Spleen (tissue), 11 donors: ENCODE measurements at regions not wholly inside any gene's neighbourhood (a gene's known extent, or its start where the extent isn't known, plus 50 kb on each side); places are given as distances from the start of the nearest gene placed in this dataset.

ENCODE experiments used
- DNase-seq: peaks from one replicate; pipeline ENCODE4 v3.0.0-alpha.2; 2020
- H3K27ac ChIP-seq, 8 donors: fragments of 200-600 bp; sonication (generic) in 7 of 8; 1 replicate in 4 of 8; 2 replicates in 4 of 8; pipeline versions ENCODE4 v1.5.0 to v1.8.0; 2016 to 2021; ENCODE audit warnings: inconsistent platforms in 4 of 8, mild to moderate bottlenecking in 4 of 8, moderate library complexity in 1 of 8
- H3K27me3 ChIP-seq, 7 donors: fragments of 200-600 bp; sonication (generic) in 6 of 7; replicated peaks in 1 of 7; 1 replicate in 4 of 7; 2 replicates in 3 of 7; pipeline versions ENCODE4 v1.5.0 to v1.8.0; 2016 to 2021; ENCODE audit warnings: inconsistent platforms in 3 of 7, mild to moderate bottlenecking in 1 of 7
- H3K36me3 ChIP-seq, 6 donors: fragments of 200-600 bp; sonication (generic) in 5 of 6; 1 replicate in 4 of 6; 2 replicates in 2 of 6; pipeline versions ENCODE4 v1.5.0 to v1.8.0; 2016 to 2021; ENCODE audit warnings: inconsistent platforms in 2 of 6
- H3K4me1 ChIP-seq, 6 donors: fragments of 200-600 bp; sonication (generic) in 5 of 6; 1 replicate in 3 of 6; 2 replicates in 3 of 6; pipeline versions ENCODE4 v1.5.0 to v1.8.0; 2016 to 2021; ENCODE audit warnings: inconsistent platforms in 3 of 6
- H3K4me3 ChIP-seq, 8 donors: fragments of 200-600 bp; sonication (generic) in 7 of 8; 1 replicate in 4 of 8; 2 replicates in 4 of 8; pipeline versions ENCODE4 v1.5.0 to v1.8.0; 2016 to 2021; ENCODE audit warnings: inconsistent platforms in 4 of 8, mild to moderate bottlenecking in 4 of 8, moderate library complexity in 2 of 8
- H3K9me3 ChIP-seq, 8 donors: fragments of 200-600 bp; sonication (generic) in 7 of 8; 1 replicate in 4 of 8; 2 replicates in 4 of 8; pipeline versions ENCODE4 v1.5.0 to v1.8.0; 2016 to 2021; ENCODE audit warnings: inconsistent platforms in 4 of 8
- POLR2A ChIP-seq, 3 donors: fragments of 450-650 bp; IDR thresholded peaks; one replicate each; pipeline ENCODE4 v1.5.1; 2017; ENCODE audit warnings: antibody characterized with exemption in 3 of 3, mild to moderate bottlenecking in 1 of 3
- POLR2AphosphoS5 ChIP-seq, 3 donors: sonication (generic); formaldehyde crosslinking; IDR thresholded peaks; one replicate each; pipeline ENCODE4 v1.5.1; 2017; ENCODE audit warnings: antibody characterized with exemption in 3 of 3
- WGBS, 5 donors: extraction: QIAGEN DNeasy Blood & Tissue Kit in 3 of 5; methylation state at CpG; one replicate each; pipeline versions ENCODE4 v1.1.5 to v1.1.7; 2013 to 2018; 5-methylcytosine and 5-hydroxymethylcytosine counted together
- intact Hi-C: fragments of 100-400 bp; cut with DNase I; formaldehyde crosslinking; loops from one replicate; pipeline ENCODE4 v1.15.0; 2023; ENCODE audit warnings: low total_unique reads
- TF ChIP-seq, protein P1 (sequence below), 11 experiments: fragments of 200-600 bp in 7 of 11; fragments of 450-650 bp in 4 of 11; sonication (generic) in 4 of 11; IDR thresholded peaks in 8 of 11; conservative IDR thresholded peaks in 3 of 11; 1 replicate in 7 of 11; 2 replicates in 4 of 11; pipeline versions ENCODE4 v1.4.0 to v1.8.0; 2016 to 2021; ENCODE audit warnings: antibody characterized with exemption in 11 of 11, inconsistent platforms in 4 of 11, mild to moderate bottlenecking in 1 of 11
- donor health status: healthy with polysubstance abuse.
- donor health status: DM: no; HTN: no; CAD: no; lungs with moderate emphysema.
- donor health status: DM: no; HTN: no; CAD: no.
- donor health status: Bipolar disorder and iron deficiency.
- donor health status: healthy.
- donor health status: DM: no; HTN: no; CAD: no.
- donor health status: DM: yes; HTN: yes; CAD: no.

DNA sequence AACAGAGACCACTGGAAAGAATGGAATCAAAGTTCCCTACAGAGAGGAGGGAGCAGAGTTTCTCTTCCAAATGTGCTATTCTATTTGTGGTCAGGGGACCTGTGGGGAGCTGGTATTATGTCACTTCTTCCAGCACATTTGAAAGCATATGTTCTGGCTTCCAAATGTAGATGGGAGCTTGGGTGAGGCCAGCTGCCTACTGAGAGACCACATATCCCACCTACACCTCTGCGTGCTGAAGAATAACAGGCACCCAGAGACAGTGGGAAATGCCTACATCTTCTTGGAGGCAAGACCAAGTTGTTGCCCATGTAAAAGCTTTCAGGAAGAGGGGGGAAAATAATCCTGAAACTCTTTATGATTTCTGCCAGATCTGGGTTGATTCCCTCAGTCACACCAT is 286.8 kb upstream of the UMPS start:
- no peak overlapping the region for H3K4me3 ChIP-seq
- H3K27me3 ChIP-seq, result no peaks in the 10 kb centered on the region
- H3K27ac ChIP-seq, result no peak overlapping the region
- intact Hi-C loops, result no loop called here
- H3K9me3 ChIP-seq, result no peaks in the 10 kb centered on the region
- TF ChIP-seq POLR2A (IDR thresholded peaks at IDR 0.05) (no peak), POLR2AphosphoS5 (IDR thresholded peaks at IDR 0.05) (no peak)
- TF ChIP-seq, protein P1, sequence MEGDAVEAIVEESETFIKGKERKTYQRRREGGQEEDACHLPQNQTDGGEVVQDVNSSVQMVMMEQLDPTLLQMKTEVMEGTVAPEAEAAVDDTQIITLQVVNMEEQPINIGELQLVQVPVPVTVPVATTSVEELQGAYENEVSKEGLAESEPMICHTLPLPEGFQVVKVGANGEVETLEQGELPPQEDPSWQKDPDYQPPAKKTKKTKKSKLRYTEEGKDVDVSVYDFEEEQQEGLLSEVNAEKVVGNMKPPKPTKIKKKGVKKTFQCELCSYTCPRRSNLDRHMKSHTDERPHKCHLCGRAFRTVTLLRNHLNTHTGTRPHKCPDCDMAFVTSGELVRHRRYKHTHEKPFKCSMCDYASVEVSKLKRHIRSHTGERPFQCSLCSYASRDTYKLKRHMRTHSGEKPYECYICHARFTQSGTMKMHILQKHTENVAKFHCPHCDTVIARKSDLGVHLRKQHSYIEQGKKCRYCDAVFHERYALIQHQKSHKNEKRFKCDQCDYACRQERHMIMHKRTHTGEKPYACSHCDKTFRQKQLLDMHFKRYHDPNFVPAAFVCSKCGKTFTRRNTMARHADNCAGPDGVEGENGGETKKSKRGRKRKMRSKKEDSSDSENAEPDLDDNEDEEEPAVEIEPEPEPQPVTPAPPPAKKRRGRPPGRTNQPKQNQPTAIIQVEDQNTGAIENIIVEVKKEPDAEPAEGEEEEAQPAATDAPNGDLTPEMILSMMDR (IDR thresholded peaks at IDR 0.05 in 8 of 11, conservative IDR thresholded peaks at IDR 0.05 in 3 of 11), result no peak
- DNase-seq, result no peak
- no peaks in the 10 kb centered on the region for H3K4me1 ChIP-seq
- WGBS, 5 donors, result 90 to 100% (median 100%) methylated on average over 1 of the region's 1 CpG
- H3K36me3 ChIP-seq, result peaks cover 0 to 85% (median 5%) of the 10 kb centered on the region in 6 donors

DNA sequence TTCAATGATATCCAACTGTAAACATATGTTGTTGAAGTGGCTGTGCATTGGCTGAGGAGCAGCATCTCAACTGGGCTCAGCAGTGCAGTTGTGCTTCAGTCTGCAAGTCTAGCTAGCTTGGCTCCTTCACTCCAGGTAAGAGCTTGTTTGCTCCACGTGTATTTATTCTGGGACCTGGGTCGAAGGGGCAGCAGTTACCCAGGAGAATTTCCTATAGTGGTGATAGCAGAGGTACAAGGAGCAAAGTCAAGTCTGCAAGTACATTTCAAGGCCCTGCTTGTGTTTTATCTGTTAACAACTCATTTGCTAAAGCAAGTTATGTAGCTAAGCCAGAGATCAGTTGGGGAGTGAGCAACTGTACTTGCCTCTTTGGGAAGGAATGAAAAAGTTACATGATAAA is 286.2 kb upstream of the UMPS start:
- TF ChIP-seq, protein P1 (IDR thresholded peaks at IDR 0.05 in 8 of 11, conservative IDR thresholded peaks at IDR 0.05 in 3 of 11), result no peak
- TF ChIP-seq POLR2AphosphoS5 (IDR thresholded peaks at IDR 0.05), result no peak
- no peak for TF ChIP-seq POLR2A (IDR thresholded peaks at IDR 0.05)
- intact Hi-C loops, result no loop called here
- Histone ChIP-seq H3K4me3 (no peak overlapping the region), H3K27ac (no peak overlapping the region), H3K27me3 (no peaks in the 10 kb centered on the region), H3K4me1 (no peaks in the 10 kb centered on the region), H3K36me3 (peaks cover 0 to 84% (median 5%) of the 10 kb centered on the region in 6 donors), H3K9me3 (no peaks in the 10 kb centered on the region)
- WGBS, 5 donors, result 79 to 85% (median 83%) methylated on average over 2 of the region's 2 CpGs
- DNase-seq, result no peak

DNA sequence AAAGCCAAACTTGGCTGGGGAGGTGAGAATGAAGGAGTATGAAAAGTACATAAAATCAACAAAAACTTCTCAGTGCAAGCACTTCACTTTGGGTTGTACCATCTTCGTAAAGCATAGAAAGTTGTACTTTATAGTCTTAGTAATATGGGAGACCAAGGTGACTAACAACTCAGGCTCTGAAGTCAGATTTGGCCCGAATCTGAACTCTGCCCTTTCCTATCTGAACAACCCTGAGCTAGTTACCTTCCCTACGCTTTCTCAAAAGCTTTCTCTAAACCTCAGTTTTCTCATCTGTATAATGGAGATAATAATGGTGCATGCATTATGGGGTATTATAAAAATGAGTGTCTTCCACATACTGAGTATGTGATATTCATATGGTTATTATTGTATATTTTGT is 285.4 kb upstream of the UMPS start:
- Histone ChIP-seq H3K36me3 (peaks cover 0 to 76% (median 5%) of the 10 kb centered on the region in 6 donors), H3K4me3 (no peak overlapping the region), H3K9me3 (no peaks in the 10 kb centered on the region), H3K27ac (no peak overlapping the region), H3K27me3 (no peaks in the 10 kb centered on the region), H3K4me1 (no peaks in the 10 kb centered on the region)
- intact Hi-C loops, result no loop called here
- no peak for TF ChIP-seq POLR2A (IDR thresholded peaks at IDR 0.05)
- TF ChIP-seq, protein P1 (IDR thresholded peaks at IDR 0.05 in 8 of 11, conservative IDR thresholded peaks at IDR 0.05 in 3 of 11), result no peak
- no peak for TF ChIP-seq POLR2AphosphoS5 (IDR thresholded peaks at IDR 0.05)
- WGBS, 5 donors, result 88 to 93% (median 90%) methylated on average over 3 of the region's 3 CpGs
- DNase-seq, result no peak

DNA sequence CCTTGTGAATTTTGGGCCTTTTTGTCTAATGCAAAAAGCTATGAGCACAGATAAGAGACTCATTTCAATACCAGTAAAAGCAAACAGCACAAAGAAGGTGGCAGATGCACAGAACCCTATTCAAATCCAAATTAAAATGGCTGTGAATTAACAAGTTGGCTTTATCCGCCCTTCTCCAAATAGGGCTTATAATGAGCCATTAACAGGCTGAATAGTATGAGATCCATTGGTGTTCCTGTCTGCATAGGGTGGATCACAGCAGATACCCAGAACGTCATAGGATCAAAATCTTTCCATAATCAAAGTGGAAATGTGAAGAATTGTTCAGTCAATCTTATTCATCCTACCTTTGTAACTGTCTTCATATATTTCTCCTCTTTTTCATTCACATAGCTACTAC is 282.4 kb upstream of the UMPS start:
- Histone ChIP-seq H3K9me3 (no peaks in the 10 kb centered on the region), H3K36me3 (peaks cover 0 to 67% (median 1%) of the 10 kb centered on the region in 6 donors), H3K27ac (no peak overlapping the region), H3K4me1 (no peaks in the 10 kb centered on the region), H3K4me3 (no peak overlapping the region), H3K27me3 (no peaks in the 10 kb centered on the region)
- whole genome bisulfite sequencing, 5 donors, result 45 to 95% (median 86%) methylated on average over 2 of the region's 2 CpGs
- no peak for TF ChIP-seq POLR2AphosphoS5 (IDR thresholded peaks at IDR 0.05)
- TF ChIP-seq, protein P1 (IDR thresholded peaks at IDR 0.05 in 8 of 11, conservative IDR thresholded peaks at IDR 0.05 in 3 of 11), result no peak
- no peak for TF ChIP-seq POLR2A (IDR thresholded peaks at IDR 0.05)
- DNase-seq, result no peak
- intact Hi-C loops, result no loop called here
